Esophagus muscularis mucosa (tissue), 3 donors: ENCODE measurements at regions not wholly inside any gene's neighbourhood (a gene's known extent, or its start where the extent isn't known, plus 50 kb on each side); places are given as distances from the start of the nearest gene placed in this dataset.

ENCODE experiments used
- POLR2AphosphoS5 ChIP-seq, 2 donors: sonication (generic); formaldehyde crosslinking; IDR thresholded peaks; one replicate each; pipeline ENCODE4 v1.6.1; 2017; ENCODE audit warnings: antibody characterized with exemption in 2 of 2
- TF ChIP-seq, protein P1 (sequence below), 3 experiments: fragments of 200-600 bp in 2 of 3; fragments of 450-650 bp in 1 of 3; sonication (generic) in 2 of 3; IDR thresholded peaks; one replicate each; pipeline ENCODE4 v1.5.1; 2017 to 2019; ENCODE audit warnings: antibody characterized with exemption in 3 of 3, mild to moderate bottlenecking in 2 of 3, moderate library complexity in 1 of 3

DNA sequence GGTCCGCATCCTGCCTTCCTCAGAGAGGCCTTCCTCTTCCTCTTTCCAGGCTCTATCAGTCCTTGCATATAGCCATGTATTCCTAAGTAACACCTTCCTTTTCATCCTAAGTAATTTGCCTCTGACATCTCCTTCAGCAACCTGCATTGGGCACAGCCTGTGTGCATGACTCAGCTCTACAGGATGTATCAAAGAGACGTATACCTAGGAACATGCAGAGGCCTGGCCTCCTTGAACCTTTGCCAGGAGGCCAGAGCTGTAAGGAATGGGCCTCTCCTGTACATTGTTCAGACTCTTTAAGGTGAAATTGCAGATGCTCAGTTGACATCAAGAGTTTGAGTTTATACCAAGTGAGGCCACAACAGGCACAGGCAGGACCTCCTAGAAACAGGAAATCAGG is 76.0 kb upstream of the CELF4 start:
- no peak for TF ChIP-seq POLR2AphosphoS5 (IDR thresholded peaks at IDR 0.05)
- TF ChIP-seq, protein P1, sequence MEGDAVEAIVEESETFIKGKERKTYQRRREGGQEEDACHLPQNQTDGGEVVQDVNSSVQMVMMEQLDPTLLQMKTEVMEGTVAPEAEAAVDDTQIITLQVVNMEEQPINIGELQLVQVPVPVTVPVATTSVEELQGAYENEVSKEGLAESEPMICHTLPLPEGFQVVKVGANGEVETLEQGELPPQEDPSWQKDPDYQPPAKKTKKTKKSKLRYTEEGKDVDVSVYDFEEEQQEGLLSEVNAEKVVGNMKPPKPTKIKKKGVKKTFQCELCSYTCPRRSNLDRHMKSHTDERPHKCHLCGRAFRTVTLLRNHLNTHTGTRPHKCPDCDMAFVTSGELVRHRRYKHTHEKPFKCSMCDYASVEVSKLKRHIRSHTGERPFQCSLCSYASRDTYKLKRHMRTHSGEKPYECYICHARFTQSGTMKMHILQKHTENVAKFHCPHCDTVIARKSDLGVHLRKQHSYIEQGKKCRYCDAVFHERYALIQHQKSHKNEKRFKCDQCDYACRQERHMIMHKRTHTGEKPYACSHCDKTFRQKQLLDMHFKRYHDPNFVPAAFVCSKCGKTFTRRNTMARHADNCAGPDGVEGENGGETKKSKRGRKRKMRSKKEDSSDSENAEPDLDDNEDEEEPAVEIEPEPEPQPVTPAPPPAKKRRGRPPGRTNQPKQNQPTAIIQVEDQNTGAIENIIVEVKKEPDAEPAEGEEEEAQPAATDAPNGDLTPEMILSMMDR (IDR thresholded peaks at IDR 0.05): no peak
